Uterus (tissue), 2 donors: ENCODE measurements at regions not wholly inside any gene's neighbourhood (a gene's known extent, or its start where the extent isn't known, plus 50 kb on each side); places are given as distances from the start of the nearest gene placed in this dataset.

ENCODE experiments used
- POLR2A ChIP-seq, 2 donors: fragments of 450-650 bp; IDR thresholded peaks; one replicate each; pipeline ENCODE4 v1.6.1; 2016; ENCODE audit warnings: antibody characterized with exemption in 2 of 2, mild to moderate bottlenecking in 1 of 2, moderate library complexity in 1 of 2
- TF ChIP-seq, protein P1 (sequence below), 4 experiments: fragments of 200-600 bp in 2 of 4; fragments of 450-650 bp in 2 of 4; sonication (generic) in 2 of 4; IDR thresholded peaks; one replicate each; pipeline ENCODE4 v1.5.1; 2016 to 2019; ENCODE audit warnings: antibody characterized with exemption in 4 of 4, mild to moderate bottlenecking in 2 of 4, moderate library complexity in 1 of 4

DNA sequence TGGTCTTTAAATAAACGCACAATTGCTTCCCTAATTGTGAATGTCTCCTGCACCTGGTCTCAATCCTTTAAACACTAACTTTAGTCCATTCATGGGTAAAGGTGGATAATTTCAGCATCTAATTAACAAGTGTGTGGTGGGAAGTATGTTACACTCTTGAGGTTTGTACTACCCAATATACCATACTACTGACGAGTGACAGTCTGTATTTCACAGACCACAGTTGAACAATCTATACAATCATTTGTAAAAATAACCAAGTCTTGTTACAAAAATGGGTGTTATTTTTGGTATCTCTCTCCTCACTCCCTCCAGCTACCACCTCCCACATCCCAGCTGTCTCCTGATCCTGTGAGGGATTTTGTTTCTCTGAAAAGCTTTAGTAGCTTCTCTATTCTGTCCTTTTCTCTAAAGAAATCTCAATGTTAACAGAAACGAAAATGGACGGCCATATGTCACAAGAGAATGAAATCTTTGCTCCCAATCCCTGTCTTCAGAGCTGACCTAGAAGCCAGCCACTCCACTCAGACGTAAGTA, 62.3 kb upstream of the ZNF366 start:
- TF ChIP-seq POLR2A (IDR thresholded peaks at IDR 0.05) = no peak
- TF ChIP-seq, protein P1, sequence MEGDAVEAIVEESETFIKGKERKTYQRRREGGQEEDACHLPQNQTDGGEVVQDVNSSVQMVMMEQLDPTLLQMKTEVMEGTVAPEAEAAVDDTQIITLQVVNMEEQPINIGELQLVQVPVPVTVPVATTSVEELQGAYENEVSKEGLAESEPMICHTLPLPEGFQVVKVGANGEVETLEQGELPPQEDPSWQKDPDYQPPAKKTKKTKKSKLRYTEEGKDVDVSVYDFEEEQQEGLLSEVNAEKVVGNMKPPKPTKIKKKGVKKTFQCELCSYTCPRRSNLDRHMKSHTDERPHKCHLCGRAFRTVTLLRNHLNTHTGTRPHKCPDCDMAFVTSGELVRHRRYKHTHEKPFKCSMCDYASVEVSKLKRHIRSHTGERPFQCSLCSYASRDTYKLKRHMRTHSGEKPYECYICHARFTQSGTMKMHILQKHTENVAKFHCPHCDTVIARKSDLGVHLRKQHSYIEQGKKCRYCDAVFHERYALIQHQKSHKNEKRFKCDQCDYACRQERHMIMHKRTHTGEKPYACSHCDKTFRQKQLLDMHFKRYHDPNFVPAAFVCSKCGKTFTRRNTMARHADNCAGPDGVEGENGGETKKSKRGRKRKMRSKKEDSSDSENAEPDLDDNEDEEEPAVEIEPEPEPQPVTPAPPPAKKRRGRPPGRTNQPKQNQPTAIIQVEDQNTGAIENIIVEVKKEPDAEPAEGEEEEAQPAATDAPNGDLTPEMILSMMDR (IDR thresholded peaks at IDR 0.05) = no peak
